ENCODE measurements at regions not wholly inside any gene's neighbourhood (a gene's known extent, or its start where the extent isn't known, plus 50 kb on each side); places are given as distances from the start of the nearest gene placed in this dataset.

DNA sequence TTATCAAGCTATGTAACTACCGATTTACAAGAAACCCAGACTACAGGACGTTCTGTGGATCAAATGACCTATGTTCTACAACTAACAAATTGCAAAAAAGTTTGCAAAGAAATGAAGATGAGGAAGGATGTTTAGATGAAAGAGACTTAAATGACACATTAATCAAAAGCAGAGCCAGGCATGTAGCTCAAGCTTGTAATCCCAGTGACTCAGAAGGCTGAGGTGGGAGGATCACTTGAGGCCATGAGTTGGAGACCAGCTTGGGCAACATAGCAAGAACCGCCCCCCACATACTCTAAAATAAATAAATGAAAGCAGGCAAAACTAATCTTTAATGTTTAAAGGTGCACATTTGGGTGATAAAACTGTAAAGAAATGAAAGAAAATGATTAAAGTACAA, 331.9 kb downstream of the BTG1 start:
- in situ Hi-C loops (cut with MboI; ENCODE audit: low sequenced_read_pairs): no loop called here

DNA sequence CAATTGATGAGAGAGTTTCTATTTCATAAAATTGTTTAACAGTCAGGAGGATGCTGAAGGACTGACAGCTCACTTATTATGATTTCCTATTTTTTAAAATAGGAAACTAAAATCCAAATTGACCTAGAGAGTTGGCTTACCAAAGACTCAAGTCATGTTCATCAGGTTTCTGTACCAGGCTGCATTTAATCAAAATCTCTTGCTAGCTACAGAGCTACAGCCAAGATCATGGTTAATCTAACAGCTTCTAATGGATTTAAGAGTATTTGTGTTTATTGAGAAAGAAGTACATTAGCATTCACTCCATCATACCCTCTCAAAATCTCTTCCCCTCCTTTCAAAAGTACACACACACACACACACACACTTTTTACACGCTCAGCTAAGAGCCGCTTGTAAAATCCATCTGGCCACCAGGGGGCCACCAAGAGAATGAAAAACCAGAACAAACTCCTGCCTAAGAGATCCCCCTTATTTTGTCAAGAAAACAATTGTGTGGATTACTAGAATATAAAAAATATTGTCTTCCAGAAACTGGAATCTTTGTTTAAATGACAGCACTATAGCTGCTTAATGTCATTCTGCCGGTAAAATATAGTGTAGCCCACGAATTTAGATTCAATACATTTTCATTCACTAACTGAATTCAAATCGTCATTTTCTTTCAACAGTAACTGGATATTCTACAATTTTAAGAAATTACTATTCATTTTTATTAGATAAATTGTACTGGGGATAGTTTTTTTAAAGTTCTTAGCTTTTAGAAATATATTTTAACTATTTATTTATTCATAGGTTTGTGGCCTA, 334.0 kb downstream of the BTG1 start:
- in situ Hi-C loops (cut with MboI; ENCODE audit: low sequenced_read_pairs): no loop called here

DNA sequence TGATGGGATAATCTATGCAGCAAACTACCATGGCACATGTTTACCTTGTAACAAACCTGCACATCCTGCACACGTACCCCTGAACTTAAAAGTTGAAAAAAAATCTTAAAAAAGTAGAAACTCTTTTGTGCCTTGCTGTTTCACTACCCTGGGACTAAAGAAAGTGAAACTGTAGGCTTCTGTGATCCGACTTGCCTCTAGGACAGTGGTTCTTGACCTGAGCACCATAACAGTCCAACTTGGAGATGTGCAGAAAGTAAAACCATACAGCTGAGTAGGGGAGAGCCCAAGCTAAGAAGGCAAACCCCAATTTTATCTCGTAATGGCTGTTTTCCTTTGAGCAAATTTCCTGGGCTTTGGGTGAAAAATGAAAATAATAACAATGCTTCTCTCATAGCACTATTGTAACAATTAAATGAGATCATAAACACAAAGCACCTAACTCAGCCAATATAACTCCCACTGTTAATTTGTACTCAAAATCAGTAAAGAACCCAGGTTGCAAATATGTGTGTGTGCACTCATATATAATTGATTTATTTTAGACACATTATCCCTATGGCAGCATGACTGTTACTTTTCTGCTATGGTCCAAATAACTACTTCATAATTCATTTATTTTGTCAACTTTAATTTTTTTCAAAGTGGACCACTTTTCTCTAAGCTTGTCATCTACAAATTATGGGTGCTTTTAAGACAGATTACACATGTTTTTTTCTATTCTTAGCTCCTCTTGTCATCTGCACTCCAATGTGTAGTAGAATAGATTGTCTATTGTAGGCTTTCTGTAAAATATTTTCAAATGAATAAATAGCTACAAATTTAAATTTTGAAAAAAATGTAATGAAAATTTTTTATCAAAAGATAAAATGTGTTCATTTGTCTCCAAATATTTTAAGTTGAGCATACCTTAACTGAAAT, 334.9 kb downstream of the BTG1 start:
- in situ Hi-C loops (cut with MboI; ENCODE audit: low sequenced_read_pairs): no loop called here

DNA sequence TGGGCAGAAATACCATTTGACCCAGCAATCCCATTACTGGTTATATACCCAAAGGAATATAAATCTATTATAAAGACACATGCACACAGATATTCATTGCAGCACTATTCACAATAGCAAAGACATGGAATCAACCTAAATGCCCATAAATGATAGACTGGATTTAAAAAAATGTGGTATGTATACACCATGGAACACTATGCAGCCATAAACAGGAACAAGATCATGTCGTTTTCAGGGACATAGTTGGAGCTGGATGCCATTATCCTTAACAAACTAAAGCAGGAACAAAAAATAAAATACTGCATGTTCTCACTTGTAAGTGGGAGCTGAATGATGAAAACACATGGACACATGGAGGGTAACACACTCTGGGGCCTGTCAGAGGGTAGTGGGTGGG, 335.6 kb downstream of the BTG1 start:
- in situ Hi-C loops (cut with MboI; ENCODE audit: low sequenced_read_pairs): no loop called here

DNA sequence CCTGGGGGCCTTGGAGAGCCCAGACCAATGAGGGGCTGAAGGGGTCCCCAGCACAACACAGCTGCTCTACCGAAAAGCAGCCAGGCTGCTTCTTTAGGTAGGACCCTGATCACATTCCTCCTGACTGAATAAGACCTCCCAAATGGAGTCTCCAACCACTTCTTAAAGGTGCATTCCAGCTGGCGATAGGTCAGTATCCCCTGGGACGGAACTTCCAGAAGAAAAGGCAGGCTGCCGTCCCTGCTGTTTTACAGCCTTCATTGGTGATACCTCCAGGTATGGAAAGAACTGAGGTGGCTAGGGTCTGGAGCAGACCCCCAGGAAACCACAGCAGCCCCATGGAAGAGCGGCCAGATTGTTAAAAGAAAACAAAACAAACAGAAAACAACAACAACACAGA, 340.6 kb downstream of the BTG1 start:
- in situ Hi-C loops (cut with MboI; ENCODE audit: low sequenced_read_pairs): no loop called here

DNA sequence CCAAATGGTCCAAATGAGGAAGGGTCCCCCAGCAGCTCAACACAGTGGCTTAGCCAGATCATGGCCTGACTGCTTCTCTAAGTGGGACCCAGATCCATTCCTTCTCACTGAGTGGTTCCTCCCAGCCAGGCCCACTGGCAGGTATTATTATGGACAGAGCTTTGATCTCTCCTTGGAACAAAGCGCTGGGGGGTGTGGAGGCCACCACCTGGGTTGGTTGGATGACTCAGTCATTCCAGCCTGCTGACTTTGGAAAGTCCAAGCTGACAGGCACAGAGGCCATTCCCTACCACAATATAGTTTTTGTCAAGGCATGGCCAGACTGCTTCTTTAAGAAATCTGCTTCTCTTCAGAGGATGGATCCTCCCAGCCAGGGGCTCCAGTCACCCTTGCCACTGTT, 341.1 kb downstream of the BTG1 start:
- in situ Hi-C loops (cut with MboI; ENCODE audit: low sequenced_read_pairs): no loop called here

DNA sequence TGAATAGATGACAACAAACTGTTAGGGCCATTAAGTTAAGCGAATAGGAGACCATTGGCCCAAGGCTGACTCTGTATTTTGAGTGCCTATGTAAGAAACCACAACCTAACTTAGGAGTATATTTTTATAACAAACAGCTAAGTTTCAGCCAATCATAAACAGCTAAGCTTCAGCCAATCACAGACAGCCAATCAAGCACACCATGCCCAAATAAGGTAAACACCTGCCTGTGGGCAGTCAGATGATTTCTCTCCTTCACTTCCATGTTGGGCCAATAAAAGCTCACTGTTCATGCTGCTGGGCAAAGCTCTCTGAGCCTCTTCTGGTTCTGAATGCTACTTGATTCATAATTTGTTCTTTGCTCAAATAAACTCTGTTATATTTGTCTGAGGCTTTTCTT, 344.6 kb downstream of the BTG1 start:
- in situ Hi-C loops (cut with MboI; ENCODE audit: low sequenced_read_pairs): no loop called here

DNA sequence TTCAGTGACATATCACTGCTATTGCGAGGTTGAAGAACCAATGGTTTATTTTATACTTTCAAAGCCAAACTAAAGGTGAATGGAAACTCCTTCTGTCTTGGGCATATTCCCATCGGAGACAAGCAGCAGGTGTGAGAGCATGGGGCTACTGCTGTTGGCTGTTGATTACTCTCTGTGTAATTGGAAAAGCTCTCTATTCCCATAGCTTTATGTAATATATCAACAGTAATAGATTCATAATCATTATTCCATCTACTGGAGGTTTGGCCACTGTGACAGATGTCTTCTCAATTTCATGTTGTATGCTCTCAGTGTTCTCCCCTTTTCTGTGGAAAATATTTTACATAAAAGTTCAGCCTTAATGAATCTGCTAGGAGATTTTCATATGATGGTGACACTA, 352.0 kb downstream of the BTG1 start:
- in situ Hi-C loops (cut with MboI; ENCODE audit: low sequenced_read_pairs): no loop called here

DNA sequence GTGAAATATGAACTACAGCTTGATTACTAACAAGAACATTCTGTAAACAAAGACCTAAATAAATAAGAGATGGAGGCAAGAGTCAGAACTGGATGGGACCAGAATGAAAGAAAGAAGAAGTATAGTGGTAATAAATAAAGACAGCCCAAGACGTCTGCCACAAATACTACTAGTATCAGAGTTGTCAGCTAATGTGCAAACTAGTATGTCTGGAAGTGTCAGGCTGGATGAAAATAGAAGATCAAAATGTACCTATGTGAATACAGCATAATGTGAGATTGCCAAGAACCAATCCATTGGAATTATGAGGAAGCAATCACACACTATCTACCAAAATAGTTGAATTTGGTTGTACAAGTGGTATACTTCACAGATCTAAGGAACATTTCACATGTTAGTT, 353.0 kb downstream of the BTG1 start:
- in situ Hi-C loops (cut with MboI; ENCODE audit: low sequenced_read_pairs): no loop called here

DNA sequence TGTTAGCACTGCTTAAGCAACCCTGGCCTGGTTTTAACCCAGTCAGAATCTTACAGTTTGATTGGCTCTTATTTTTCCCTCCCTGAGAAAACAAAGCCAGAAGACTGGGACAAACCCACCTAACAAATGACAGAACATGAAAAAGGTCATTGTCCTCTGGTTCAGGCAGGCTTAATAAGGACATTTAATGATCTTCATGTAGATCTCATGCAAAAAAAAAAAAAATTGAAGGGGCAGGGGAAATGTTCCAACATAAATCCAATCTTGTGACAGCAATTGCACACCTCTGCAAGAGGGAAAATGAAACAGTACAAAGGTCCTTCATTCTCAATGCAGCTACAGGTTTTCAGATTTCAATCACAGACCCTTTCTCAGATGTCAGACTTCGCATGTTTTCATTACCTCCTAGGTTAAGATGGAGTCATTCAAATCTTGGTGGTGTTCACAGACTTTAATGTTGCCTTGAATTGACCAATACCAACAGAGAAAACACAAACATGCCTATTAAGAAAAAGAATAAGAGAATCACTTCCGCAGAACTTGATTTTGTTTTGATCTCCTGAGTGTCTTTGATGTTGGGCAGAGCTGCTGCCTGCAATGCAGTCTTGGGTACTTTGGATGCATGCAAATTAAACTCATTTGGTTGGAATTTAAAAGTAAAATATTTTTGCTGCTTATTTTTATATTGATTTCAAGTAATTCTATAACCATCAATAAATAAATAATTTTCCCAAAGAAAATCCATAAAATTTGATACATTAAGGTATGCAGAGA, 359.0 kb downstream of the BTG1 start:
- in situ Hi-C loops (cut with MboI; ENCODE audit: low sequenced_read_pairs): no loop called here

DNA sequence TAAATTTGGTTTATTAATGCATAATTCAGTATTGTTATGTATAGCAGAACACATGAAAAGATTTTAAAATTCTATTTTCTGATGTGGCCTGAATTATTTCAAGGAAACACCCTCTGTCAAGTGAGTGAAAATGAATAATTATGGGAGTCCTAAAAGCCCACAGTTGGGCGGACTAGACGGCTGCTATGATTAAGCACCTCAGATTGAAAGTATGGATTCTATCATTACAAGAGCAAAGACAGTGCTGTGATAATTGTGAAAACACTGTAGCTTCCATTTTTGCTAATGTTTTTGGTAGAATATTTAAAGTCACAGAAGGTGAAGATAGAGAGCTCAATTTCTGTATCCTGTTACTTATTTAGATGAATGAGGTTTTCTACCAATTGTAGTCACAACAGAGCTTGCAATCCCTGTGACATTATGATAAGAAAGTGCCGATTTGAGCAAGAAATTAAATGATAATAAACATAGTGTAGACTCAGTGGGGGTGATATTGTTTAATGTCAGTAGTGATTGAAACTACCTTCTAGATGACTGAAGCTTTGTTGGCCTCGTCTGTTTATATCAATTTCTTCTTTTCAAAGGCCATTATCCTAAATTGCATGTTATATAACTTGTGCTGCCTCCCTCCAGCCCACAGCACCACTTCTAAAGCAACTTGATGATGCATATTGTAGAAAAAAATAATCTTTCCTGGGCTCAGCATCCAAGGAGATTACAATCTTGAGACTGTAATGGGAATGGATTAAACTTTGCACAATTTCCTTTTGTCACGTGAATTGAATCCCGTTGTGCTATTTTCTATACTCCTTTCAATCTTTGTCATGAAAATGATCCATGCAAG, 359.8 kb downstream of the BTG1 start:
- in situ Hi-C loops (cut with MboI; ENCODE audit: low sequenced_read_pairs): no loop called here

DNA sequence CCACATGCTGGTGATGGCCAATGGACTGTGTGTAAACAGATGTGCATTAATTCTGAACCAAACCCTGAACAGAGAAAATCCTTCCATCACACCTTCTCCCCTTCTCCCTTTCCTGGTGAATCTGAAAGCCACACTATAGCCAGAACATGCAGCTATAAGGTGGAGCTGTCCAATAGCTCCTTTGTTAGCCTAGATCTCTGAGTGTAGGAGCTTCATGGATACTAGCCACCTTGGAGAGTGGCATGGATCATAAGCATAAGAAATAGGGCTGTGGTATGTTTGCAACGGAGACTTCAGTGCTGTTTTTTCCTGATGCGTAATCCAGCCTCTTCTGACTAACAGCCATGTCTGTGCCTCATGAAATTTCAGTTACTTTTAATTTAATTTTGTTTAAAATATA, 364.5 kb downstream of the BTG1 start:
- in situ Hi-C loops (cut with MboI; ENCODE audit: low sequenced_read_pairs): no loop called here

DNA sequence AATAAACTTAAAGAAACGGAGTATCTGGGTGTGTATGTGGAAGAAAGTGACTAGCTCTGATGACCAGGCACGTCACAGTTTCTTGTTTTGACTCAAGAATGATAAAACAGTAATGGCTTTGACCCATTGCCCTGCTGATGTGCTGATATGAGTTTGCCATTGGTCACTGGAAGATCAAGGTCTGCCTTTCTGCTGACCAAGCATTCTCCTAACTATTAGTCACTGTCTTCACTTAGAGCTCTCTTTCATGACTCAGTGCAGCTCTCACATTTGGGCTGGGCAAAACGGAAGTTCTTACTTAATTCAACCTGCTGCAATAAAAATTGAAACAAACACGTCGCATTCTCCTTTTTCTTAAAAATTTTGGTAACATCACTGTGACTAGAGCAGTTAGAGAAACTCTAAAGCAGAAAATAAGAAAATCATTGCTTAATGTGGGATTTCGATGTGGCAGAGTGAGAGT, 366.7 kb downstream of the BTG1 start:
- in situ Hi-C loops (cut with MboI; ENCODE audit: low sequenced_read_pairs): no loop called here

DNA sequence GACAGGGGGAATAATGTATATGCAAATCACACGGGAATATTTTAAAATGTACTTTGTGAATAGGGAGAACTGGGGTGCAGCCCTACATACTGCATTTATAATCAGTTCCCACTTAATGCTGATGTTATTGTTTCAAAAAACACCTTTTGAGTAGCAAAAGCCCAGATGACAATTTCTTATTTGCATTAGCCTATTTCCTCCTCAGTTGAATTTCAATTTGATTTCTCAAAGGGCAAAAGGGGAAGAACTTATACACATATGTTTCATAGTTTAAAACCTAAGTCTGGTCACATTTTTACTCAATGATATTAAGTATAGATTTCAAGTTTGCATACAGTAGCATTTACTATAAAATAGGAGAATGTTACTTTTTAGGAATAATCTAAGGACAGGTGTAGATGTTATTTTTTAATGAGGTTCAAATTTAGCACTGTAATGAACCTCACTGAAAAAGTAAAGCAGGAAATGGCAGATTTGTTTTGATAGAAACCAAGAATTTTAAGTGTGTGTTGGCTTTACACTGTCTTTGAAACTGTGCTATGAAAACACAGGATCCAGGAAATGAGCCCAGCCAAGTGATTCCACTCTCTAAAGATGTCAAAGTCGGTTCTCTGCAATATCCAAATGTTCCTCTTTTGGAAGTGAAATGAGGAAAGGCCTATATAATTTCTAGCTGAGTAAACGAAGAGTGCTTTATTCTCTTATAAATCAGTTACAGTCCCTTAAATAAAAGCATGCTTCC, 367.4 kb downstream of the BTG1 start:
- in situ Hi-C loops (cut with MboI; ENCODE audit: low sequenced_read_pairs): no loop called here

DNA sequence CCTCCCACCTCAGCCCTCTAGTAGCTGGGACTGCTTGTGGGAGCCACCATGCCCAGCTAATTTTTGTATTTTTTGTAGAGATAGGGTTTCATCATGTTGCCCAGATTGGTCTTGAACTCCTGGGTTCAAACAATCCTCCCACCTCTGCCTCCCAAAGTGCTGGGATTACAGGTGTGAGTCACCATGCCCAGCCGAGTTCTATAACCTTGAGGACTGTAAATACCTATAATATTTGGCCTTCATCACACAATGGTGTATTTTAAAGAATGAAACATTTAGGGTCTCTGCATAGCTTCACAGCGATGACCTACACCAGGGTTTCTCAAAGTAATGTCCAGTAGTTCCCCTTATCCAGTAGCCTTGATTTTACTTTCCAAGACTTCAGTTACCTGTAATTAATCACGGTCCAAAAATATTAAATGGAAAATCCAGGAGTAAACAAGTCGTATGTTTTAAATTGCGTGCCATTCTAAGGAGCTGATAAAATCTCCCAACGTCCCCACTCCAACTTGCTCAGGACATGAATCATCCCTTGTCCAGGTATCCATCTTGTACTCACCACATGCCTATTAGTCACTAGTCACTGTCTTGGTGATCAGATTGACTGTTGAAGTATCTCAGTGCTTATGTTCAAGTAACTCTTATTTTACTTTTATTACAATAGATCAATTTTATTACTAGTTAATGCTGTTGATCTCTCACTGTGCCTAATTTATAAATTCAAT, 368.2 kb downstream of the BTG1 start:
- in situ Hi-C loops (cut with MboI; ENCODE audit: low sequenced_read_pairs): no loop called here

DNA sequence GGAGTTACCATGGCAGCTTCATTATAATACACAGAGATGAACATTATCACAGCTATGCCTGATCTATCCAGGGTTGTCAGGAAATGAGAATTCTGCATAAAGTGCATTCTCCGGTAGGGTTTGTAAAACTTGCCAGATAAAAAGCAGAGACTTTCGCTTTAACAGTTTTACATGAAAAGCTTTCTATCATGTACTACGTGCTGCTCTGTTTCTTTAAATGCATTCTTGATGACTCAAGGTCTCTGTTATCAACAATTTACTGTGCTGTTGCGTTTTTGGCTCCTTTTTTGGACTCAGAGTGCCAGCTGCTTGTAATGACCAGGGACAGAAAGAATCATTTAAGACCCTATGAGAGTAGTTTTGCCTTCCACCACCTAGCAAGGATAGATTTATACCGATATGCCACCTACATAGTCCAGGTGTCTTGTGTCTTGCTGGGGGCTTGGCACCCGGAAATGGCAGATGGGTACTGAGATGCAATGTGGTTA, 371.2 kb downstream of the BTG1 start:
- in situ Hi-C loops (cut with MboI; ENCODE audit: low sequenced_read_pairs): no loop called here

DNA sequence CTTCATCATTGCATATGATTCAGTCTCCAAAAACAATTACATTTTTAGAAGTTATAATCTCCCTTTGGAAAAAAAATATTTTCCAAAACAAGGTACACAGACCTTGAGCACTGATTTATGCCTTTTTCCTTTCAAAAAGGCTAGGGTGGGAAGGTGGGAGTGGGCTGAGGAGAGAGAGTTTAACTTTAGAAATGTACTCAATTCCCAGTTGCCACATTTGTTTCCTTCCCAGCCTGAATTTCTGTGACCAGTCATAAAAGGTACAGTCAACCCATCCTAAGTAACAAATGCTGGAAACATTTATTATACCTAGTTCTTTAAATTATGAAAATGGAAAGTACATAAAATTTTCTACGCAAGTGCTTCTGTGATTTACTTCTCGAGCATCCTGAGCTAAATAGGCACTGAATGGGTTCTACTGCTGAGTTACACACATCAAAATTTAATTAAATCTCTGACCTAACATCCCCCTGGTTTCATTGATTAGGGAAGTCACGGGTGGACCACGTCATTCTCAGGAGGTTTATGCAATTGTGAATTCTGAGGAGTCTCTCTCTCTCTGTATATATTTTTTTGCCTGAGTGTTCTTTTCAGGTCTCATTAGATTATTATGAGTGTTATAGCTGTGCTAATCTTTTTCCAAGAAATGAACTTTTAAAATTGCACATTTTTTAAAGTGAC, 371.8 kb downstream of the BTG1 start:
- in situ Hi-C loops (cut with MboI; ENCODE audit: low sequenced_read_pairs): no loop called here

DNA sequence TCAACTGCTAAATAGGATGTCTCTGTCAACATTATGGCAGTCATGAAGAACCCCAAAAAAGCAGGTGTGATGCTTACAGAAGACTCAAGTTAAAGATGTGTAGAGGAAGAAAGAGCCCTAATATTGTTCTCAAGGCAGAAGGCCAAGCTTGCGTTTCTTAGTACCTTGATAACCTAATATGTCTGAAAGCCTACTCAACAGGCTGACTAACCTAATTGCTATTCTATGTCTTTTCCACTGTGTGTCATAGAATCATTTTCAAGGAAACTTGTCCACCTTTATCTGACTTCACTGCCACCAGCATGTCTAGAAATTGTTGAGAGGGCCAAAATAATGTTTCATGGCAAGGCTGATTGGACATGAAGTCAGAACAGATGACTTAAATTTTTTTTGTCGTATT, 373.2 kb downstream of the BTG1 start:
- in situ Hi-C loops (cut with MboI; ENCODE audit: low sequenced_read_pairs): no loop called here

All from HL-60/S4 (cell line).